ENCODE measurements at regions not wholly inside any gene's neighbourhood (a gene's known extent, or its start where the extent isn't known, plus 50 kb on each side); places are given as distances from the start of the nearest gene placed in this dataset.

- no peaks in the 10 kb centered on the region for H4K20me1 ChIP-seq (ENCODE audit: insufficient read depth, low read length)
- H3K27me3 ChIP-seq (ENCODE audit: control insufficient read depth in 1 of 2, insufficient read depth in 2 of 2, low read length in 2 of 2), result no peaks in the 10 kb centered on the region; a peak in 1 of 5 replicates
- no peaks in the 10 kb centered on the region for H3K9me3 ChIP-seq (ENCODE audit: low read length)
- no peak overlapping the region for H3K9ac ChIP-seq (ENCODE audit: insufficient read depth, low read depth, low read length)
- no TSS peak for BruUV-seq (replicated peaks)
- intact Hi-C loops (cut with micrococcal nuclease; ENCODE audit: unreplicated experiment), result no loop called here
- no peaks in the 10 kb centered on the region for H3K4me1 ChIP-seq (ENCODE audit: insufficient read depth, low read length)
- no peak overlapping the region for H2AFZ ChIP-seq (ENCODE audit: low read length)
- ChIA-PET POLR2A (no interaction called here), CTCF (ENCODE audit: low intra/inter-chr PET ratio, low total read pairs) (no interaction called here)
- no peak for DNase-seq (ENCODE audit: low spot score)
- ATAC-seq, result no peak
- in situ Hi-C loops (cut with HindIII; ENCODE audit: extremely low pct_ligation_motif_present, low pct_unique_long_range_greater_than_20kb), result no loop called here
- H3K79me2 ChIP-seq (ENCODE audit: insufficient read depth, low read length), result no peaks in the 10 kb centered on the region
- FAIRE-seq, result no peak
- H3K4me3 ChIP-seq (replicated peaks in 1 of 3; ENCODE audit: insufficient read depth in 1 of 3, low read depth in 2 of 3, low read length in 3 of 3), result no peak overlapping the region
- H3K27ac ChIP-seq (ENCODE audit: extremely low read length, insufficient read depth, low read length), result no peak overlapping the region
- WGBS (ENCODE audit: low lambda C conversion rate), result 2% methylated on average over 6 of the region's 6 CpGs
- H3K4me2 ChIP-seq (ENCODE audit: low read depth, low read length), result no peak overlapping the region
- no peaks in the 10 kb centered on the region for H3K36me3 ChIP-seq (replicated peaks in 1 of 2; ENCODE audit: control insufficient read depth in 1 of 2, insufficient read depth in 2 of 2, low read length in 2 of 2)
- no peak for TF ChIP-seq ZFP37 (CRISPR knock-in tag; IDR thresholded peaks at IDR 0.05; ENCODE audit: borderline replicate concordance)
- no peak for TF ChIP-seq GLMP (CRISPR knock-in tag; IDR thresholded peaks at IDR 0.05; ENCODE audit: borderline replicate concordance)
- TF ChIP-seq NPAS2 (CRISPR knock-in tag; IDR thresholded peaks at IDR 0.05; ENCODE audit: borderline replicate concordance), result no peak
- no peak for TF ChIP-seq CENPT (CRISPR knock-in tag; IDR thresholded peaks at IDR 0.05; ENCODE audit: low read depth)
- no peak for TF ChIP-seq FOXO1 (CRISPR knock-in tag; IDR thresholded peaks at IDR 0.05)
- TF ChIP-seq ZNF607 (CRISPR knock-in tag; IDR thresholded peaks at IDR 0.05; ENCODE audit: borderline replicate concordance), result no peak
- TF ChIP-seq NFIB (CRISPR knock-in tag; IDR thresholded peaks at IDR 0.05; ENCODE audit: borderline replicate concordance), result no peak
- no peak for TF ChIP-seq ZMYM2 (CRISPR knock-in tag; IDR thresholded peaks at IDR 0.05)
- TF ChIP-seq ZNF33B (CRISPR knock-in tag; IDR thresholded peaks at IDR 0.05), result no peak
- no peak for TF ChIP-seq NCOR1 (IDR thresholded peaks at IDR 0.05; ENCODE audit: borderline replicate concordance, low read length)
- TF ChIP-seq ZNF281 (CRISPR knock-in tag; IDR thresholded peaks at IDR 0.05; ENCODE audit: borderline replicate concordance), result no peak
- no peak for TF ChIP-seq RNF219 (CRISPR knock-in tag; IDR thresholded peaks at IDR 0.05)
Measured at GRCh38 chr14:98913967-98914650, 357.9 kb downstream of the BCL11B start.

Measured in HepG2 (cell line).